Natural killer cell (primary cell): ENCODE measurements at regions not wholly inside any gene's neighbourhood (a gene's known extent, or its start where the extent isn't known, plus 50 kb on each side); places are given as distances from the start of the nearest gene placed in this dataset.

ENCODE experiments used
- ATAC-seq, 3 donors: fragments of 150-1000 bp in 2 of 3; fragments of 200-7000 bp in 1 of 3; cut with Tn5 transposase; 1 replicate in 1 of 3; 2 replicates in 2 of 3; pipeline ENCODE4 v1.10.0; 2021; ENCODE audit warnings: mild to moderate bottlenecking in 2 of 3, moderate library complexity in 2 of 3
- DNase-seq, 2 donors: peaks; one replicate each; pipeline versions ENCODE4 v3.0.0 to v3.0.0-alpha.2; 2013 to 2021; ENCODE audit warnings: mixed read lengths in 1 of 2
- H3K27ac ChIP-seq: one replicate; pipeline ENCODE4 v1.5.1; 2013; ENCODE audit warnings: mild to moderate bottlenecking, low read length
- H3K27me3 ChIP-seq: one replicate; pipeline ENCODE4 v1.6.1; 2013; ENCODE audit warnings: low read length; ENCODE audit not compliant: control insufficient read depth, insufficient read depth
- H3K36me3 ChIP-seq: one replicate; pipeline ENCODE4 v1.6.1; 2013; ENCODE audit warnings: low read length; ENCODE audit not compliant: control insufficient read depth, insufficient read depth
- H3K4me1 ChIP-seq: one replicate; pipeline ENCODE4 v1.6.1; 2013; ENCODE audit warnings: low read length; ENCODE audit not compliant: control insufficient read depth, insufficient read depth
- H3K4me3 ChIP-seq: one replicate; pipeline ENCODE4 v1.5.1; 2013; ENCODE audit warnings: low read length
- H3K9me3 ChIP-seq: one replicate; pipeline ENCODE4 v1.6.1; 2013; ENCODE audit warnings: low read length; ENCODE audit not compliant: control insufficient read depth, insufficient read depth
- H3K27ac Mint-ChIP-seq, 2 donors: one replicate each; pipeline ENCODE4 v1.8.0; 2022; ENCODE audit warnings: mild to moderate bottlenecking in 2 of 2, mixed read lengths in 2 of 2, moderate library complexity in 1 of 2
- H3K27me3 Mint-ChIP-seq, 2 donors: one replicate each; pipeline ENCODE4 v1.8.0; 2022; ENCODE audit warnings: low read depth in 2 of 2, mixed read lengths in 2 of 2
- H3K36me3 Mint-ChIP-seq: one replicate; pipeline ENCODE4 v1.8.0; 2022; ENCODE audit warnings: mixed read lengths
- H3K4me1 Mint-ChIP-seq, 2 donors: one replicate each; pipeline ENCODE4 v1.8.0; 2022; ENCODE audit warnings: mixed read lengths in 2 of 2
- H3K4me3 Mint-ChIP-seq: one replicate; pipeline ENCODE4 v1.8.0; 2022; ENCODE audit warnings: mild to moderate bottlenecking, moderate library complexity, mixed read lengths
- H3K9me3 Mint-ChIP-seq, 2 donors: one replicate each; pipeline ENCODE4 v1.8.0; 2022; ENCODE audit warnings: mixed read lengths in 2 of 2
- WGBS: methylation state at CpG from one replicate; pipeline ENCODE4 v1.1.7; 2013; ENCODE audit warnings: missing lambda C conversion rate; ENCODE audit not compliant: insufficient coverage; 5-methylcytosine and 5-hydroxymethylcytosine counted together
- intact Hi-C: fragments of 100-400 bp; cut with micrococcal nuclease; formaldehyde crosslinking; loops from one replicate; pipeline ENCODE4 v1.14.2; 2022
- TF ChIP-seq, protein P1 (sequence below): fragments of 200-600 bp; IDR thresholded peaks from one replicate; pipeline ENCODE4 v1.8.0; 2022; ENCODE audit warnings: antibody characterized with exemption

GRCh38 chr1:201748335-201748734 is 80.6 kb upstream of the IPO9 start:
- Histone ChIP-seq H3K4me1 (no peaks in the 10 kb centered on the region), H3K27ac (no peak overlapping the region), H3K36me3 (no peaks in the 10 kb centered on the region), H3K27me3 (no peaks in the 10 kb centered on the region), H3K4me3 (no peak overlapping the region), H3K9me3 (no peaks in the 10 kb centered on the region)
- 48% methylated on average over 1 of the region's 1 CpG for WGBS
- Mint-ChIP-seq H3K27ac (no peak overlapping the region), H3K4me1 (no peaks in the 10 kb centered on the region), H3K27me3 (peaks cover 9 to 35% of the 10 kb centered on the region in 2 donors), H3K9me3 (no peaks in the 10 kb centered on the region), H3K36me3 (no peaks in the 10 kb centered on the region), H3K4me3 (no peak overlapping the region)
- no peak for DNase-seq
- ATAC-seq = no peak
- intact Hi-C loops = no loop called here
- TF ChIP-seq, protein P1, sequence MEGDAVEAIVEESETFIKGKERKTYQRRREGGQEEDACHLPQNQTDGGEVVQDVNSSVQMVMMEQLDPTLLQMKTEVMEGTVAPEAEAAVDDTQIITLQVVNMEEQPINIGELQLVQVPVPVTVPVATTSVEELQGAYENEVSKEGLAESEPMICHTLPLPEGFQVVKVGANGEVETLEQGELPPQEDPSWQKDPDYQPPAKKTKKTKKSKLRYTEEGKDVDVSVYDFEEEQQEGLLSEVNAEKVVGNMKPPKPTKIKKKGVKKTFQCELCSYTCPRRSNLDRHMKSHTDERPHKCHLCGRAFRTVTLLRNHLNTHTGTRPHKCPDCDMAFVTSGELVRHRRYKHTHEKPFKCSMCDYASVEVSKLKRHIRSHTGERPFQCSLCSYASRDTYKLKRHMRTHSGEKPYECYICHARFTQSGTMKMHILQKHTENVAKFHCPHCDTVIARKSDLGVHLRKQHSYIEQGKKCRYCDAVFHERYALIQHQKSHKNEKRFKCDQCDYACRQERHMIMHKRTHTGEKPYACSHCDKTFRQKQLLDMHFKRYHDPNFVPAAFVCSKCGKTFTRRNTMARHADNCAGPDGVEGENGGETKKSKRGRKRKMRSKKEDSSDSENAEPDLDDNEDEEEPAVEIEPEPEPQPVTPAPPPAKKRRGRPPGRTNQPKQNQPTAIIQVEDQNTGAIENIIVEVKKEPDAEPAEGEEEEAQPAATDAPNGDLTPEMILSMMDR = no peak

DNA sequence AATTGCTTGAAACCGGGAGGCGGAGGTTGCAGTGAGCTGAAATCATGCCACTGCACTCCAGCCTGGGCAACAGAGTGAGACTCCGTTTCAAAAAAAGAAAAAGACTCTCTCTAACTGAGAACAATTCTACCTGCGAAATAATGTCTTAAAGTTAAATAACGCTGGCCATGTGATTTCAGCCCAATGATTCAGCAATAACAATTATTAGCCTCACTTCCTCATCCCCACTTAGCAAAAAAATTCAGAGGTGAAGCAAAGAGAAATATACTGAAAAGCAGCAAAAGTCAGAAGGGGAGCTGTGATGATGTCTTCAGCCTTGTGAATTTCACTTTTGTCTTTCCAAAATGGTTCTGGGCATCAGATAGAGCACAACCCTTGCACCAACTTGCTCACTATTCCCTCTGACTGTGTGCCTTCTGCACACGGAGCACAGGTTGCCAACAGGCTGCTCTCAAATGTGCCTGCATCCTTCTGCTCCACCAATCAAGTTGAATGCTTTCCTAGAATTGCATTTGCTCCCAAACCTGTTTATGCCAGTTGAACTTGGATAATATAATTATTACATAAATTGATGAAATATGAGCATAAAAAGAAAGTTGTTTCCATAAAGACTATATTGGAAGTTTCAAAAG is 79.8 kb upstream of the IPO9 start:
- no peaks in the 10 kb centered on the region for H3K27me3 ChIP-seq
- H3K4me1 ChIP-seq = no peaks in the 10 kb centered on the region
- no peak overlapping the region for H3K4me3 Mint-ChIP-seq
- H3K27me3 Mint-ChIP-seq = peaks cover 8 to 31% of the 10 kb centered on the region in 2 donors
- intact Hi-C loops = no loop called here
- no peak overlapping the region for H3K4me3 ChIP-seq
- no peak overlapping the region for H3K27ac ChIP-seq
- WGBS = 62% methylated on average over 5 of the region's 6 CpGs
- H3K36me3 ChIP-seq = no peaks in the 10 kb centered on the region
- no peak overlapping the region for H3K27ac Mint-ChIP-seq
- TF ChIP-seq, protein P1 = no peak
- no peaks in the 10 kb centered on the region for H3K36me3 Mint-ChIP-seq
- DNase-seq = no peak
- no peaks in the 10 kb centered on the region for H3K9me3 Mint-ChIP-seq
- no peaks in the 10 kb centered on the region for H3K4me1 Mint-ChIP-seq
- H3K9me3 ChIP-seq = no peaks in the 10 kb centered on the region
- ATAC-seq = no peak

- Histone ChIP-seq H3K9me3 (no peaks in the 10 kb centered on the region), H3K4me3 (no peak overlapping the region), H3K36me3 (no peaks in the 10 kb centered on the region), H3K27ac (no peak overlapping the region), H3K4me1 (no peaks in the 10 kb centered on the region), H3K27me3 (no peaks in the 10 kb centered on the region)
- Mint-ChIP-seq H3K36me3 (no peaks in the 10 kb centered on the region), H3K9me3 (no peaks in the 10 kb centered on the region), H3K27ac (no peak overlapping the region), H3K4me1 (no peaks in the 10 kb centered on the region), H3K27me3 (peaks cover 9 to 31% of the 10 kb centered on the region in 2 donors), H3K4me3 (no peak overlapping the region)
- DNase-seq = no peak
- TF ChIP-seq, protein P1 = no peak
- 61% methylated on average over 2 of the region's 3 CpGs for WGBS
- intact Hi-C loops = no loop called here
- ATAC-seq = no peak
Observed at GRCh38 chr1:201750120-201750519, 78.8 kb upstream of the IPO9 start.

- Mint-ChIP-seq H3K27me3 (peaks cover 13 to 31% of the 10 kb centered on the region in 2 donors), H3K36me3 (no peaks in the 10 kb centered on the region), H3K9me3 (no peaks in the 10 kb centered on the region), H3K4me3 (no peak overlapping the region), H3K4me1 (no peaks in the 10 kb centered on the region), H3K27ac (no peak overlapping the region)
- Histone ChIP-seq H3K36me3 (no peaks in the 10 kb centered on the region), H3K27ac (no peak overlapping the region), H3K27me3 (no peaks in the 10 kb centered on the region), H3K4me1 (no peaks in the 10 kb centered on the region), H3K9me3 (no peaks in the 10 kb centered on the region), H3K4me3 (no peak overlapping the region)
- ATAC-seq (no peak), DNase-seq (no peak)
- intact Hi-C loops = no loop called here
- TF ChIP-seq, protein P1 = no peak
- WGBS = 47% methylated on average over 1 of the region's 1 CpG
Observed at GRCh38 chr1:201750934-201751333, 78.0 kb upstream of the IPO9 start.
